Common myeloid progenitor, CD34-positive (primary cell): ENCODE measurements at regions not wholly inside any gene's neighbourhood (a gene's known extent, or its start where the extent isn't known, plus 50 kb on each side); places are given as distances from the start of the nearest gene placed in this dataset.

Experiments
- CTCF ChIA-PET: fragments of 350-600 bp; sonication (Branson Sonifier 250); formaldehyde crosslinking; loops from one replicate; lab custom pipeline; 2021; ENCODE audit warnings: antibody characterized with exemption; lab: Charles Lee
- POLR2A ChIA-PET: fragments of 350-600 bp; sonication (Branson Sonifier 250); formaldehyde crosslinking; loops from one replicate; lab custom pipeline; 2021; ENCODE audit warnings: antibody characterized with exemption; lab: Charles Lee
- DNase-seq, 3 donors: peaks; one replicate each; pipeline versions ENCODE4 v3.0.0 to v3.0.0-alpha.2; 2013
- H3K27ac ChIP-seq, 2 experiments: 1 replicate in 1 of 2; 2 replicates in 1 of 2; pipeline ENCODE4 v1.7.0; 2013; ENCODE audit warnings: inconsistent platforms in 2 of 2, low read length in 2 of 2, mild to moderate bottlenecking in 2 of 2, low read depth in 1 of 2, moderate library complexity in 1 of 2; ENCODE audit not compliant: severe bottlenecking in 2 of 2, insufficient read depth in 1 of 2, poor library complexity in 1 of 2
- H3K27me3 ChIP-seq, 5 experiments: replicated peaks in 2 of 5; 1 replicate in 3 of 5; 2 replicates in 2 of 5; pipeline versions ENCODE4 v1.6.1 to v1.7.0; 2013; ENCODE audit warnings: low read length in 4 of 5, mild to moderate bottlenecking in 2 of 5, moderate library complexity in 2 of 5, inconsistent platforms in 1 of 5; ENCODE audit not compliant: insufficient read depth in 5 of 5, control insufficient read depth in 4 of 5
- H3K36me3 ChIP-seq, 4 experiments: 1 replicate in 2 of 4; 2 replicates in 2 of 4; pipeline versions ENCODE4 v1.6.1 to v1.7.0; 2013; ENCODE audit warnings: low read length in 3 of 4, control low read depth in 1 of 4, mild to moderate bottlenecking in 1 of 4; ENCODE audit not compliant: control insufficient read depth in 4 of 4, insufficient read depth in 4 of 4
- H3K4me1 ChIP-seq, 4 experiments: 1 replicate in 3 of 4; 2 replicates in 1 of 4; pipeline versions ENCODE4 v1.6.1 to v1.7.1; 2013; ENCODE audit warnings: low read length in 3 of 4, mild to moderate bottlenecking in 3 of 4, control low read depth in 1 of 4, inconsistent platforms in 1 of 4, moderate library complexity in 1 of 4; ENCODE audit not compliant: control insufficient read depth in 4 of 4, insufficient read depth in 4 of 4; ENCODE audit errors: control extremely low read depth in 1 of 4
- H3K4me3 ChIP-seq, 7 experiments: 1 replicate in 4 of 7; 2 replicates in 3 of 7; pipeline versions ENCODE4 v1.5.1 to v1.7.0; 2013; ENCODE audit warnings: mild to moderate bottlenecking in 7 of 7, low read length in 6 of 7, moderate library complexity in 6 of 7, inconsistent platforms in 2 of 7, low read depth in 2 of 7, control low read depth in 1 of 7; ENCODE audit not compliant: insufficient read depth in 4 of 7, control insufficient read depth in 1 of 7; ENCODE audit errors: extremely low read depth in 1 of 7
- H3K9me3 ChIP-seq, 5 experiments: 1 replicate in 4 of 5; 2 replicates in 1 of 5; pipeline versions ENCODE4 v1.6.1 to v1.7.1; 2013; ENCODE audit warnings: low read length in 4 of 5, mild to moderate bottlenecking in 2 of 5, inconsistent platforms in 1 of 5, low read depth in 1 of 5, moderate library complexity in 1 of 5; ENCODE audit not compliant: control insufficient read depth in 4 of 5, insufficient read depth in 2 of 5; ENCODE audit errors: control extremely low read depth in 1 of 5
- WGBS: methylation state at CpG from one replicate; pipeline ENCODE4 v1.1.5; 2013; ENCODE audit not compliant: insufficient coverage; 5-methylcytosine and 5-hydroxymethylcytosine counted together

GRCh38 chr4:178086320-178086719, 644.1 kb upstream of the AGA start:
- CTCF ChIA-PET: interaction anchor here (0.6 to 1.1 kb wide), 3 partner anchors 11 to 1359 kb away, joined by 3 read pairs; no protein-coding TSS in a partner anchor

GRCh38 chr4:178090640-178091411, 648.6 kb upstream of the AGA start:
- Histone ChIP-seq H3K4me3 (no peak overlapping the region), H3K4me1 (no peaks in the 10 kb centered on the region), H3K27me3 (no peaks in the 10 kb centered on the region), H3K9me3 (no peaks in the 10 kb centered on the region), H3K27ac (no peak overlapping the region), H3K36me3 (no peaks in the 10 kb centered on the region)
- DNase-seq: no peak
- ChIA-PET CTCF (no interaction called here), POLR2A (no interaction called here)
- WGBS: 95% methylated on average over 20 of the region's 20 CpGs

More at GRCh38 chr4:178086320-178086719, 644.1 kb upstream of the AGA start:
- POLR2A ChIA-PET: no interaction called here
- Histone ChIP-seq H3K4me3 (no peak overlapping the region), H3K27ac (no peak overlapping the region), H3K9me3 (no peaks in the 10 kb centered on the region), H3K27me3 (no peaks in the 10 kb centered on the region), H3K4me1 (no peaks in the 10 kb centered on the region), H3K36me3 (no peaks in the 10 kb centered on the region)
- no peak for DNase-seq
- WGBS: 0% methylated on average over 1 of the region's 2 CpGs

- H3K9me3 ChIP-seq: peaks cover 0 to 2% (median 0%) of the 10 kb centered on the region in 5 experiments
- H3K4me3 ChIP-seq: no peak overlapping the region
- ChIA-PET POLR2A (no interaction called here), CTCF (no interaction called here)
- H3K27me3 ChIP-seq: no peaks in the 10 kb centered on the region
- no peak for DNase-seq
- no peaks in the 10 kb centered on the region for H3K36me3 ChIP-seq
- H3K4me1 ChIP-seq: no peaks in the 10 kb centered on the region
- no CpG with 5 or more reads among the region's 5 CpGs for WGBS
- no peak overlapping the region for H3K27ac ChIP-seq
Observed at GRCh38 chr4:178102139-178102538, 659.9 kb upstream of the AGA start.

GRCh38 chr4:178105242-178105641, 663.0 kb upstream of the AGA start:
- Histone ChIP-seq H3K9me3 (peaks cover 0 to 2% (median 0%) of the 10 kb centered on the region in 5 experiments), H3K27ac (no peak overlapping the region), H3K4me1 (no peaks in the 10 kb centered on the region), H3K27me3 (no peaks in the 10 kb centered on the region), H3K4me3 (no peak overlapping the region), H3K36me3 (no peaks in the 10 kb centered on the region)
- CTCF ChIA-PET: no interaction called here
- WGBS: no CpG with 5 or more reads among the region's 2 CpGs
- DNase-seq: no peak
- POLR2A ChIA-PET: no interaction called here

GRCh38 chr4:178136736-178137345, 694.6 kb upstream of the AGA start:
- DNase-seq: no peak
- WGBS: 91% methylated on average over 17 of the region's 19 CpGs
- H3K27ac ChIP-seq: no peak overlapping the region
- ChIA-PET POLR2A (no interaction called here), CTCF (no interaction called here)
- H3K4me1 ChIP-seq: no peaks in the 10 kb centered on the region
- peaks cover 0 to 5% (median 1%) of the 10 kb centered on the region in 5 experiments for H3K9me3 ChIP-seq
- H3K27me3 ChIP-seq: no peaks in the 10 kb centered on the region
- no peak overlapping the region for H3K4me3 ChIP-seq
- no peaks in the 10 kb centered on the region for H3K36me3 ChIP-seq

- WGBS: 96% methylated on average over 19 of the region's 22 CpGs
- no peak overlapping the region for H3K4me3 ChIP-seq
- CTCF ChIA-PET: no interaction called here
Observed at GRCh38 chr4:178137732-178138471, 695.7 kb upstream of the AGA start.

GRCh38 chr4:178138491-178138890, 696.3 kb upstream of the AGA start:
- ChIA-PET POLR2A (no interaction called here), CTCF (no interaction called here)
- no peaks in the 10 kb centered on the region for H3K27me3 ChIP-seq
- no peaks in the 10 kb centered on the region for H3K4me1 ChIP-seq
- no peak overlapping the region for H3K27ac ChIP-seq
- no peaks in the 10 kb centered on the region for H3K36me3 ChIP-seq
- H3K9me3 ChIP-seq: peaks cover 0 to 8% (median 1%) of the 10 kb centered on the region in 5 experiments
- no peak overlapping the region for H3K4me3 ChIP-seq
- 97% methylated on average over 11 of the region's 13 CpGs for WGBS
- DNase-seq: no peak

More at GRCh38 chr4:178137732-178138471, 695.7 kb upstream of the AGA start:
- H3K27ac ChIP-seq: no peak overlapping the region
- no peaks in the 10 kb centered on the region for H3K36me3 ChIP-seq
- peaks cover 0 to 8% (median 1%) of the 10 kb centered on the region in 5 experiments for H3K9me3 ChIP-seq
- POLR2A ChIA-PET: no interaction called here
- no peak for DNase-seq
- no peaks in the 10 kb centered on the region for H3K4me1 ChIP-seq
- no peaks in the 10 kb centered on the region for H3K27me3 ChIP-seq
